SK-N-MC (cell line): ENCODE measurements at regions not wholly inside any gene's neighbourhood (a gene's known extent, or its start where the extent isn't known, plus 50 kb on each side); places are given as distances from the start of the nearest gene placed in this dataset.

Experiments
- EZH2 ChIP-seq: fragments of 200-600 bp; sonication (generic); IDR thresholded peaks from one replicate; pipeline ENCODE4 v1.6.1; 2017; ENCODE audit warnings: antibody characterized with exemption
- FOXP2 ChIP-seq: optimal IDR thresholded peaks from 2 replicates; pipeline ENCODE3; 2011; ENCODE audit warnings: mild to moderate bottlenecking, moderate library complexity; ENCODE audit not compliant: insufficient read depth; ENCODE audit errors: extremely low read length, control extremely low read depth
- POLR2AphosphoS5 ChIP-seq: IDR thresholded peaks from 2 replicates; pipeline ENCODE4 v1.6.1; 2012; ENCODE audit warnings: mild to moderate bottlenecking, low read depth, low read length, borderline replicate concordance

GRCh38 chr10:131722525-131723264 lies 178.1 kb upstream of the PPP2R2D start:
- TF ChIP-seq POLR2AphosphoS5 (no peak), EZH2 (no peak), FOXP2 (no peak)
